CD14-positive monocyte (primary cell): ENCODE measurements at regions not wholly inside any gene's neighbourhood (a gene's known extent, or its start where the extent isn't known, plus 50 kb on each side); places are given as distances from the start of the nearest gene placed in this dataset.

ENCODE experiments used
- DNase-seq, 3 donors: peaks; one replicate each; pipeline ENCODE4 v3.0.0-alpha.2; 2011 to 2022
- H2AFZ ChIP-seq: 2 replicates; pipeline ENCODE4 v1.6.0; 2012; ENCODE audit warnings: mild to moderate bottlenecking, low read depth, low read length, inconsistent platforms; ENCODE audit not compliant: insufficient read depth, poor library complexity, severe bottlenecking
- H3K27ac ChIP-seq, 2 donors: 1 replicate in 1 of 2; 2 replicates in 1 of 2; pipeline ENCODE4 v1.5.1; 2012 to 2013; ENCODE audit warnings: low read length in 2 of 2, control low read depth in 1 of 2, inconsistent platforms in 1 of 2, low read depth in 1 of 2, mild to moderate bottlenecking in 1 of 2
- H3K27me3 ChIP-seq, 2 donors: one replicate each; pipeline versions ENCODE4 v1.6.0 to v1.6.1; 2011 to 2013; ENCODE audit warnings: low read length in 2 of 2; ENCODE audit not compliant: control insufficient read depth in 2 of 2, insufficient read depth in 2 of 2
- H3K36me3 ChIP-seq, 2 donors: replicated peaks in 1 of 2; 1 replicate in 1 of 2; 2 replicates in 1 of 2; pipeline versions ENCODE4 v1.5.1 to v1.6.1; 2012 to 2013; ENCODE audit warnings: low read length in 2 of 2, control low read depth in 1 of 2, inconsistent platforms in 1 of 2, mild to moderate bottlenecking in 1 of 2; ENCODE audit not compliant: insufficient read depth in 2 of 2, control insufficient read depth in 1 of 2
- H3K4me1 ChIP-seq, 2 donors: 1 replicate in 1 of 2; 2 replicates in 1 of 2; pipeline versions ENCODE4 v1.5.1 to v1.6.1; 2012 to 2013; ENCODE audit warnings: low read length in 2 of 2, control low read depth in 1 of 2, inconsistent platforms in 1 of 2, mild to moderate bottlenecking in 1 of 2, moderate library complexity in 1 of 2; ENCODE audit not compliant: insufficient read depth in 2 of 2, control insufficient read depth in 1 of 2
- H3K4me2 ChIP-seq: replicated peaks from 2 replicates; pipeline ENCODE3; 2012; ENCODE audit warnings: low read length, moderate library complexity, mild to moderate bottlenecking; ENCODE audit not compliant: poor library complexity, severe bottlenecking; ENCODE audit errors: extremely low read depth
- H3K4me3 ChIP-seq, 3 experiments: fragments of 200-600 bp in 1 of 3; sonication (generic) in 1 of 3; replicated peaks in 1 of 3; 1 replicate in 2 of 3; 2 replicates in 1 of 3; pipeline ENCODE4 v1.5.1; 2011 to 2013; ENCODE audit warnings: low read length in 3 of 3, mild to moderate bottlenecking in 3 of 3, control low read depth in 2 of 3, low read depth in 2 of 3, inconsistent platforms in 1 of 3, moderate library complexity in 1 of 3
- H3K79me2 ChIP-seq: 2 replicates; pipeline ENCODE4 v1.6.0; 2012; ENCODE audit warnings: mild to moderate bottlenecking, control low read depth, inconsistent platforms, low read length, moderate library complexity; ENCODE audit not compliant: insufficient read depth
- H3K9ac ChIP-seq: 2 replicates; pipeline ENCODE4 v1.6.0; 2017; ENCODE audit warnings: low read length, mild to moderate bottlenecking; ENCODE audit not compliant: insufficient read depth, poor library complexity, severe bottlenecking
- H3K9me3 ChIP-seq, 2 donors: replicated peaks in 1 of 2; 1 replicate in 1 of 2; 2 replicates in 1 of 2; pipeline versions ENCODE4 v1.5.1 to v1.6.1; 2012 to 2013; ENCODE audit warnings: low read length in 2 of 2, control low read depth in 1 of 2; ENCODE audit not compliant: control insufficient read depth in 1 of 2, insufficient read depth in 1 of 2
- H4K20me1 ChIP-seq: 2 replicates; pipeline ENCODE4 v1.6.0; 2012; ENCODE audit warnings: mild to moderate bottlenecking, low read length, control low read depth, moderate library complexity; ENCODE audit not compliant: insufficient read depth
- H3K27ac Mint-ChIP-seq, 7 donors: one replicate each; pipeline ENCODE4 v1.8.0; 2020; ENCODE audit warnings: mild to moderate bottlenecking in 7 of 7, mixed read lengths in 7 of 7, moderate library complexity in 6 of 7, inconsistent platforms in 2 of 7
- H3K27me3 Mint-ChIP-seq, 3 donors: one replicate each; pipeline ENCODE4 v1.8.0; 2021 to 2022; ENCODE audit warnings: low read depth in 3 of 3, mild to moderate bottlenecking in 3 of 3, mixed read lengths in 3 of 3, moderate library complexity in 3 of 3, inconsistent platforms in 1 of 3
- H3K36me3 Mint-ChIP-seq, 2 donors: one replicate each; pipeline ENCODE4 v1.8.0; 2020; ENCODE audit warnings: mixed read lengths in 2 of 2, inconsistent platforms in 1 of 2, mild to moderate bottlenecking in 1 of 2
- H3K4me1 Mint-ChIP-seq: one replicate; pipeline ENCODE4 v1.8.0; 2020; ENCODE audit warnings: mild to moderate bottlenecking, mixed read lengths
- H3K4me3 Mint-ChIP-seq, 2 donors: one replicate each; pipeline ENCODE4 v1.8.0; 2020; ENCODE audit warnings: mild to moderate bottlenecking in 2 of 2, mixed read lengths in 2 of 2, moderate library complexity in 1 of 2
- H3K9me3 Mint-ChIP-seq, 7 donors: one replicate each; pipeline ENCODE4 v1.8.0; 2020 to 2022; ENCODE audit warnings: mixed read lengths in 7 of 7, mild to moderate bottlenecking in 6 of 7, moderate library complexity in 6 of 7, inconsistent platforms in 2 of 7
- CTCF ChIP-seq: fragments of 200-600 bp; IDR thresholded peaks from one replicate; pipeline ENCODE4 v1.8.0; 2022; ENCODE audit warnings: antibody characterized with exemption, mild to moderate bottlenecking
- WGBS: methylation state at CpG from one replicate; pipeline ENCODE4 v1.1.5; 2013; ENCODE audit warnings: missing lambda C conversion rate; ENCODE audit not compliant: insufficient coverage; 5-methylcytosine and 5-hydroxymethylcytosine counted together
- intact Hi-C, 2 donors: fragments of 100-400 bp; cut with micrococcal nuclease; formaldehyde crosslinking; loops; one replicate each; pipeline versions ENCODE4 v1.15.0 to v1.15.1; 2023

GRCh38 chr1:184294101-184294500, 92.7 kb upstream of the C1orf21 start:
- no peak for TF ChIP-seq CTCF
- Histone ChIP-seq H3K79me2 (no peaks in the 10 kb centered on the region), H3K9me3 (peaks cover 0 to 12% of the 10 kb centered on the region in 2 donors), H3K27me3 (no peaks in the 10 kb centered on the region), H3K36me3 (no peaks in the 10 kb centered on the region), H3K4me3 (no peak overlapping the region), H4K20me1 (no peaks in the 10 kb centered on the region), H3K27ac (no peak overlapping the region), H3K4me2 (no peak overlapping the region), H2AFZ (no peak overlapping the region), H3K9ac (no peak overlapping the region), H3K4me1 (no peaks in the 10 kb centered on the region)
- Mint-ChIP-seq H3K27me3 (peaks cover 0 to 2% (median 0%) of the 10 kb centered on the region in 3 donors), H3K4me3 (no peak overlapping the region), H3K4me1 (peaks cover 9% of the 10 kb centered on the region), H3K27ac (no peak overlapping the region), H3K36me3 (no peaks in the 10 kb centered on the region), H3K9me3 (peaks cover 3 to 17% (median 8%) of the 10 kb centered on the region in 7 donors)
- intact Hi-C loops, result no loop called here
- DNase-seq, result no peak
- no CpG with 5 or more reads among the region's 1 CpG for WGBS

GRCh38 chr1:184296466-184297243, 90.2 kb upstream of the C1orf21 start:
- H3K4me1 ChIP-seq, result no peaks in the 10 kb centered on the region
- H3K36me3 ChIP-seq, result no peaks in the 10 kb centered on the region
- no peak overlapping the region for H3K4me3 ChIP-seq
- Mint-ChIP-seq H3K9me3 (peaks cover 0 to 5% (median 4%) of the 10 kb centered on the region in 7 donors), H3K27ac (no peak overlapping the region), H3K27me3 (no peaks in the 10 kb centered on the region), H3K4me3 (no peak overlapping the region), H3K4me1 (peaks cover 11% of the 10 kb centered on the region), H3K36me3 (no peaks in the 10 kb centered on the region)
- H3K79me2 ChIP-seq, result no peaks in the 10 kb centered on the region
- WGBS, result 0% methylated on average over 2 of the region's 10 CpGs
- H3K9ac ChIP-seq, result no peak overlapping the region
- H3K4me2 ChIP-seq, result no peak overlapping the region
- no peak for DNase-seq
- H3K9me3 ChIP-seq, result no peaks in the 10 kb centered on the region
- no peaks in the 10 kb centered on the region for H3K27me3 ChIP-seq
- peak overlapping the region; percentile 60 for H2AFZ ChIP-seq
- intact Hi-C loops, result no loop called here
- no peak for TF ChIP-seq CTCF
- H4K20me1 ChIP-seq, result no peaks in the 10 kb centered on the region
- no peak overlapping the region for H3K27ac ChIP-seq
